Fibroblast of skin of scalp (primary cell): ENCODE measurements at regions not wholly inside any gene's neighbourhood (a gene's known extent, or its start where the extent isn't known, plus 50 kb on each side); places are given as distances from the start of the nearest gene placed in this dataset.

ENCODE experiments used
- DNase-seq: peaks from one replicate; pipeline ENCODE4 v3.0.0-alpha.2; 2013

GRCh38 chr22:35014812-35015211 is 51.1 kb upstream of the ISX start:
- no peak for DNase-seq
